Prostate gland (tissue), 2 donors: ENCODE measurements at regions not wholly inside any gene's neighbourhood (a gene's known extent, or its start where the extent isn't known, plus 50 kb on each side); places are given as distances from the start of the nearest gene placed in this dataset.

Experiments used
- POLR2A ChIP-seq: fragments of 450-650 bp; IDR thresholded peaks from one replicate; pipeline ENCODE4 v1.6.1; 2016; ENCODE audit warnings: antibody characterized with exemption, mild to moderate bottlenecking
- POLR2AphosphoS5 ChIP-seq: sonication (generic); formaldehyde crosslinking; IDR thresholded peaks from one replicate; pipeline ENCODE4 v1.6.1; 2017; ENCODE audit warnings: antibody characterized with exemption
- TF ChIP-seq, protein P1 (sequence below), 4 experiments: fragments of 200-600 bp in 2 of 4; fragments of 450-650 bp in 2 of 4; sonication (generic) in 2 of 4; IDR thresholded peaks; 1 replicate in 3 of 4; 2 replicates in 1 of 4; pipeline ENCODE4 v1.5.1; 2016 to 2019; ENCODE audit warnings: antibody characterized with exemption in 4 of 4, mild to moderate bottlenecking in 2 of 4, moderate library complexity in 2 of 4

DNA sequence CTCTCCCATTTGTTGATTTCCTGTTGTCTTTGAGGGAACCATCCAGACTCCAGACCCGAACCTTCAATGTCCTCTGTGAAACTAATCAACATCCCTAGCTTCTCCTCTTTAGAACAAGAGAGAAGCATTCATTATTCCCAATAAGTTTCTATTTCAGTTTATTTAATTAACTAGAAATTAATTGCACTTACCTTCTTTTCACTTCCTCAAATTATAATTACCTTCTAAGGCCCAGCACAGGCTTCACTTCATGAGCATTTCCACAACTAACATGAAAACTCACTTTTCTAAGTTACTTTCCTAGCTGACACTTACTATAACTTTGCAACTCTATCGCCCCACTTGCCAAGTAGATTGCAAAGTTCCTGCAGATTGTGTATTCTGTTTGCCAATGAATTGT is 71.6 kb upstream of the HTR2A start:
- TF ChIP-seq, protein P1, sequence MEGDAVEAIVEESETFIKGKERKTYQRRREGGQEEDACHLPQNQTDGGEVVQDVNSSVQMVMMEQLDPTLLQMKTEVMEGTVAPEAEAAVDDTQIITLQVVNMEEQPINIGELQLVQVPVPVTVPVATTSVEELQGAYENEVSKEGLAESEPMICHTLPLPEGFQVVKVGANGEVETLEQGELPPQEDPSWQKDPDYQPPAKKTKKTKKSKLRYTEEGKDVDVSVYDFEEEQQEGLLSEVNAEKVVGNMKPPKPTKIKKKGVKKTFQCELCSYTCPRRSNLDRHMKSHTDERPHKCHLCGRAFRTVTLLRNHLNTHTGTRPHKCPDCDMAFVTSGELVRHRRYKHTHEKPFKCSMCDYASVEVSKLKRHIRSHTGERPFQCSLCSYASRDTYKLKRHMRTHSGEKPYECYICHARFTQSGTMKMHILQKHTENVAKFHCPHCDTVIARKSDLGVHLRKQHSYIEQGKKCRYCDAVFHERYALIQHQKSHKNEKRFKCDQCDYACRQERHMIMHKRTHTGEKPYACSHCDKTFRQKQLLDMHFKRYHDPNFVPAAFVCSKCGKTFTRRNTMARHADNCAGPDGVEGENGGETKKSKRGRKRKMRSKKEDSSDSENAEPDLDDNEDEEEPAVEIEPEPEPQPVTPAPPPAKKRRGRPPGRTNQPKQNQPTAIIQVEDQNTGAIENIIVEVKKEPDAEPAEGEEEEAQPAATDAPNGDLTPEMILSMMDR (IDR thresholded peaks at IDR 0.05), result no peak
- TF ChIP-seq POLR2A (no peak), POLR2AphosphoS5 (no peak)
